ENCODE measurements at regions not wholly inside any gene's neighbourhood (a gene's known extent, or its start where the extent isn't known, plus 50 kb on each side); places are given as distances from the start of the nearest gene placed in this dataset.

DNA sequence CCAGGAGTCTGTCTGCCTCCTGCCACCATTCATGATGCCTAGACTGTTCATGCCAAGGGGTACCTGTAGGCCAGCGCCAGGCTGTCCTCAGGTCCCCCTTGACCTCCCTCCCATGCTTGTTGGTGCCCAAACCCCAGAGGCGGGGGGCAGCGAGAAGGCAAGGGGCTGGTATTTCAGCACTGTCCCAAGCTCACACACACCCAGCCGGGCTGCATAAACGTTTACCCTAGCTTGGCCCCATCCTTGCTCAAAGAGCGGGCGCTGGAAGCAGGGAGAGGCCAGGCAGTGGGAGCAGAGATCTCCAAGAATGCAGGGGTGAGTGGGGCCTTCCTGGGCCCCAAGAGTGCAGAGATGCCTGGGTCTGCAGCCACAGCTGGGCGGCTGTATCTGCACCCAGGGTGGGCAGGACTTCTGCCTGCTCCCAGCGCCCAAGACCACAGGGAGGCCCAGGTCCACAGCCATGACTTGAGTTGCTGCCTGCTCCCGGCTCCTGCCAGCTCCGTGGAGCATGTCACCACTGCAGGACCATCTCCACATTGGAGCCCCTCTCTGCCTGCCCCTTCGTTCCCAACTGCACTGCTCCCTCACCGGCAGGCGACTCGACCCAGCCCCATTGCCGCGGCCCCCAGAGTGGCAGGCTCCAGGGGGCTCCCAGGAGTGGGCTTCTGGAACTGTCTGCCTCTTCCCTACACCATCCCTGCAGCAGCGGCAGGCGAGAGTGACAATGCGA, 616.6 kb downstream of the METTL4 start:
- no peak for DNase-seq (ENCODE audit: low spot score)

- no peak for DNase-seq (ENCODE audit: low spot score)
These were observed 612.5 kb downstream of the METTL4 start for GRCh38 chr18:1958798-1959197.

DNA sequence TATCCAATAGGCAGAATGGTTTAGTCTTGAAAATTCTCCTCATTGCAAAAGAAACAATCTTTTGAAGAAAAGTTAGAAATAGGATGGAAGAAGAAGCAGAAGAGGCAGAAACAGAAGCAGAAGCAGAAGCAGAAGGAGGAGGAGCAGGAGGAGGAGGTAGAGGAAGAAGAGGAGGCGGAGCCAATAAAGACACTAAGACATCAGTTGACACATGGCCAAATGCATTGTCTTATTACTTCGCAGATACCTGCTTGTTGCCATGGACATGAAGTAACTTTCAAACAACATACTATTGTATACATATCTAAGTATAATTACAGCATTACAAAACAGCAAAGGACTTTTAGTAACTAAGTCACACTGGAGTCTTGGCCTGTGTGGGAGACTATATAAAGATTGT, 606.3 kb downstream of the METTL4 start:
- DNase-seq (ENCODE audit: low spot score), result no peak

DNA sequence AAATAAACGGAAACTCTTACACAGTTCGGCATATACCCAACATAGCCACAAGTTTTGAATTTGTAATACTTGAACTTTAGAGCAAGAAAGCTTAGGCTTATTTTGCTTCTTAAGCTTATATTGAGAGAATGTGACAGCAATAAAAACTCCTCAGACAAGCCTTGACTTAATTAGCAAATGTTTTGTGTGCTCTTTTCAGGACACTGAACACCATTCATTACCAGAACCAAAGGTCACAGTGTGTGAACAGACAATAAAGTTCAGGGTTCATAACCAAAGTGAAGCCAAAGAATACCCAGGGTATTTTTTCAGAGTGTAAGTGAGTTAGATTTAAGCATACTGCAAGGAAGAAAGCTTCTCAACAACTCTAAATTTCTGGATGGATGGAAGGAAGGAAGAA, 605.8 kb downstream of the METTL4 start:
- DNase-seq (ENCODE audit: low spot score), result no peak

- DNase-seq (ENCODE audit: low spot score), result no peak
These were observed 602.4 kb downstream of the METTL4 start for GRCh38 chr18:1968801-1969498.

- DNase-seq (ENCODE audit: low spot score), result no peak
These were observed 594.8 kb downstream of the METTL4 start for GRCh38 chr18:1976484-1976883.

- DNase-seq (ENCODE audit: low spot score), result no peak
These were observed 589.2 kb downstream of the METTL4 start for GRCh38 chr18:1982056-1982455.

DNA sequence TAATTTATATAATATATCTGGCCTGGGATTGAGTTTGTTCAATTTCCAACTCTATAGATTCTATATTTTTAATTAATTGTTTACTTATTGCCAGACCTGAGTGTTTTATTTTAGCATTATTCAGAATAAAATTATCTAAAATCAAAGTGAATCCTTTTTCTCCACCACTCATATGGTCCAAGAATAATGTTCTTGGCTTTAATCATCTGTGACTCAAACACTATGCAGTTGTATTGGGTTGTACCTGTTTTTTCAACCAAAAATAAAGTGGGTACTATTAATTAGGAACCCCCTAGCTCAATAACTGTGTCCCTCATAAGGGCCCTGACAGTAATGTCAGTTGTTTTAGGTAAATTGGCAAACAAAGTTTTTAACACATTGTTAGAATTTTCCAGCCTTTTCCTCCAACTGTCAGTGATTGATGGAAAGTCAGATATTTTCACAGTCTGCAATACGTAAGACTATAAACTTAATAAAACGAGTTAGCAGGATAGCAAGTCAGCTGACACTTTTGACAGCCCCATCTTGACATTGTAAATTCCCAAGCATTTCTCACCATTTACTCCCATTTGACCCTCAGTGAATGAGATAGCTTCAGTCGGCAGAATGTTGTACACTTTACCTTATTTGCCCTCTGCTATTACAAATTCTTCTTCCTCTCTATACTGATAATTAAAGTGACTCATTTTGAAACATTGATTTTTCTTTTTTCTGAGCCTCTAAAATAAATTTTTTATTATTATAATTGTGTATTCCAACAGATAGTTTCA, 587.4 kb downstream of the METTL4 start:
- DNase-seq (ENCODE audit: low spot score), result no peak

DNA sequence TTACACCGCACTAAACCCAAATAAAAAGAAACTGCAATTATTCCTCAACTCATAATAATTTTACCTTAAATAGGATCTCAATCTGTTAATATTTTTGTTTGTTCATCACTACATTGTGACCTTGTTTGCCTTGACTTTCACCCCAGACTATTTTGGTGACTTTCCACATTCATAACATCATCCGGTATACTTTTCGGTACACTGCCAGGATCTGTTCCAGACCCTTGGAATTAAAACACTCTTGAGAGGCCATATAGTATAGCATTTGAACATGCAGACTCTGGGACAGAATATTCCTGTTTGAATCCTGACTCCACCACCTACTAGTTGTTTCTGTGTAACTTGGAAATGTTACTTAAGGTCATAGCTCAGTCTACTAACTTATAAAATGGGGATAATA, 577.4 kb downstream of the METTL4 start:
- no peak for DNase-seq (ENCODE audit: low spot score)

DNA sequence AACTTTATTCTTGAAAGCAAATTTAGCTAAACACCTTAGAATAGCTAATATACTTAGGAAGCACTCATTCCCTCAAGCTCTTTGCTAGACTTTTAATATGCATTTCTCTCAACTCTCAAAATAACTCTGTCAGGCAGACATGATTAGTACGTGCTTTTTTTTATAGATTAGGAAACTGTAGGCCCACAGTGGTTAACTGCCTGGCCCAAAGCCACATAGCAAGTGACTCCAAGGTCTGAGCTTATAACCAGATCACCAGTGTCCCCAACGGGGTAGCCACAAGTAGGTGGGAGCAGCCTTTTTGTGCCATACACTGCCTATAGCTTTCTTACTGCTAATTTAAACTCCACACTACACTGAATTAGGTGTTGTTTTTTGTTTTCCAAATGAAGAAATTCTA, 576.8 kb downstream of the METTL4 start:
- DNase-seq (ENCODE audit: low spot score), result no peak

DNA sequence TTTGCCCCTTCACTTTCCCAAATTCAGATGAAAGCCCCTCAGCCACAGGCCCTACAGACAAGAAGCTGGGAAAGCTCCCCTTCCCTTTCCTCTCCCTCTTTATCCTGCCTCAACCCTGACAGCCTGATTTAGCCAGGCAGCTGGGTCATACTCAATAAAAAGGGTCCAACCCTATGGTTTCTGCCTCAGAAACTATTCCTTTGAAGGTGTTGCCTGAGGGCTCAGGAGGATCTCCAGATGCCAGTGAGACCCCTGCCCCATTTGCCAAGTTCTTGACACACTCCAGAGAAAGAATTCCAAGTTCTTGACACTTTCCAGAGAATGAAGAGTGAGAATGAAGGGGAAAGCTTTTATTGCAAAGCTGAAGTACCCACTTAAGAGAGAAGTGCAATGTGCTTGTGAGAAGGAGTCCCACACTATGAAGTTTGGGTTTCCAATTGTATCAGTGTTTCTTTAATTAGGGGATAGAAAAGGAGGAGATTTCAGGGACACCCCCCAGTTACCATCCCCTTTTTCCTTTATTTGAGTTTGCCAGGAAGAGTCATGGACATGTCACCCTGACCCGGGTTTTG, 576.2 kb downstream of the METTL4 start:
- DNase-seq (ENCODE audit: low spot score), result no peak

- no peak for DNase-seq (ENCODE audit: low spot score)
These were observed 573.2 kb downstream of the METTL4 start for GRCh38 chr18:1998121-1998520.

GRCh38 chr18:1999387-1999786, 571.9 kb downstream of the METTL4 start:
- no peak for DNase-seq (ENCODE audit: low spot score)

GRCh38 chr18:2002151-2002550, 569.2 kb downstream of the METTL4 start:
- no peak for DNase-seq (ENCODE audit: low spot score)

DNA sequence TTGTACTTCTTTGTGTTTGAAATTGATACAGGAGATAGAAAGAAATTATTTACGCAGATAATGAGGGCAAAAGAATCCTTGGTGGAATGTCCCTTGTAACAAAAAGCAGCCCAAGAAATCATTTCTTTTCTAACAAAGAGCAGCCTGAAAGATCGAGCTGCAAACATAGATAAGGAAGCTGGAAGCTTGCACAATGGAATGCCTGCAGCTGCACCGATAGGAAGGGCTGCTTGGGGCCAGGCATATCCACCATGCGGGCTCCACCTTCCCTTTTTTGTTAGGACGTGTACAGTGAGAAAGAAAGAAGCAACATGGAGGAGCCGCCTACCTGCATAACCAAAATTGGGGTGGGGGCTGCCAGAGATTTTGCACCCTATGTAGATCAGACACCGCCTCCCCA, 568.7 kb downstream of the METTL4 start:
- no peak for DNase-seq (ENCODE audit: low spot score)

- no peak for DNase-seq (ENCODE audit: low spot score)
These were observed 561.2 kb downstream of the METTL4 start for GRCh38 chr18:2009942-2010697.

GRCh38 chr18:2027016-2027415, 544.3 kb downstream of the METTL4 start:
- DNase-seq (ENCODE audit: low spot score), result no peak

GRCh38 chr18:2027756-2028155, 543.5 kb downstream of the METTL4 start:
- DNase-seq (ENCODE audit: low spot score), result no peak

DNA sequence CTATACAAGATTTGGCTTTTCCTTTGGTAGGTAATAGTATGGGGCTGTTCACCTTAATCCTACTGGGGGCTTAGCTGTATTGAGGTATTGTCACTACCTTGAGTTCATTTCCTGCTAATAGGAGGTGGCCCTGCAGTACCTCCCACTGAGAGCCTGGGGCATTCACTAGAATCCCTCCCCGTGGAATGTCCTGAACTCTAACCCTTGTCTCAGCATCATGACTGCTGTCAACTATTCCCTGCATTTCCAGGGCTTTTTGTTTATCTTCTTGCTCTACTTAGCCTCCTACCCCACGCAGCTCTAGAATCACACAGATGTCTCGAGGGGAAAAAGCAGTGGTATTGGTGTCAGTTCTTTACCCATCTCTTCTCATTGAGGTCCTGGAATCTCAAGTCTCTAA, 542.3 kb downstream of the METTL4 start:
- no peak for DNase-seq (ENCODE audit: low spot score)

- no peak for DNase-seq (ENCODE audit: low spot score)
These were observed 540.7 kb downstream of the METTL4 start for GRCh38 chr18:2030647-2031046.

DNA sequence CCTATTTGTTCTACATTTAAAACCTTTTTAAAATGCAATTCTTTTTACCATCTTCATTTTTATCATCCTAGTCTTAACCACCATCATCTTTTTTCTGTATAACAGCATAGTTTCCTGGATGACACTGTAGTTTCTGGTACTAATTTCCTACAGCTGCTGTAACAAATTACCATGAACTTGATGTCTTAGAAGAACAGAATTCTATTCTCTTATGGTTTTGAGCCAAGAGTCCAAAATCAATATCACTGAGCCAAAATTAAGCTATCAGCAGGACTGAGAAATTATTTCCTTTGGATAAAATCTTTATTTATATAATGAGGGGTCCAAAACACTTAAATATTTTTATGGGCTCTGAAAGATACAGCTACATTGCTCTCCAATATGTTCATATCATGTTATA, 539.3 kb downstream of the METTL4 start:
- DNase-seq (ENCODE audit: low spot score), result no peak

- no peak for DNase-seq (ENCODE audit: low spot score)
These were observed 536.2 kb downstream of the METTL4 start for GRCh38 chr18:2035056-2035455.
